ENCODE measurements at regions not wholly inside any gene's neighbourhood (a gene's known extent, or its start where the extent isn't known, plus 50 kb on each side); places are given as distances from the start of the nearest gene placed in this dataset.

- Histone ChIP-seq H3K27ac (ENCODE audit: low read length) (no peak overlapping the region), H3K9ac (ENCODE audit: low read length) (no peak overlapping the region), H3F3A (ENCODE audit: insufficient read depth, low read length) (no peaks in the 10 kb centered on the region), H3K4me2 (ENCODE audit: low read depth, low read length) (no peak overlapping the region), H3K27me3 (replicated peaks; ENCODE audit: insufficient read depth, low read length) (no peaks in the 10 kb centered on the region), H3K4me1 (ENCODE audit: low read length) (no peaks in the 10 kb centered on the region), H3K9me3 (replicated peaks; ENCODE audit: insufficient read depth, low read length) (no peaks in the 10 kb centered on the region), H3K36me3 (replicated peaks; ENCODE audit: insufficient read depth, low read length) (no peaks in the 10 kb centered on the region), H4K20me1 (ENCODE audit: insufficient read depth, low read length) (no peaks in the 10 kb centered on the region), H3K9me2 (replicated peaks; ENCODE audit: insufficient read depth, low read length) (no peaks in the 10 kb centered on the region), H3K79me2 (ENCODE audit: low read length) (no peaks in the 10 kb centered on the region), H3K4me3 (ENCODE audit: low read length) (no peak overlapping the region), H2AFZ (ENCODE audit: low read length) (no peak overlapping the region)
- DNase-seq: no peak
- TF ChIP-seq EZH2 (optimal IDR thresholded peaks at IDR 0.05; ENCODE audit: low read depth, low read length) (no peak), CTCF (IDR thresholded peaks at IDR 0.05; ENCODE audit: low read length) (no peak), EZH2phosphoT487 (IDR thresholded peaks at IDR 0.05; ENCODE audit: low read length) (no peak)
These were observed 342.9 kb downstream of the CNTN3 start for GRCh38 chr3:74271541-74271940.

- H3K4me3 ChIP-seq (ENCODE audit: low read length): no peak overlapping the region
- no peaks in the 10 kb centered on the region for H3K79me2 ChIP-seq (ENCODE audit: low read length)
- H3K9ac ChIP-seq (ENCODE audit: low read length): no peak overlapping the region
- H3K27ac ChIP-seq (ENCODE audit: low read length): no peak overlapping the region
- H3K4me1 ChIP-seq (ENCODE audit: low read length): no peaks in the 10 kb centered on the region
- no peaks in the 10 kb centered on the region for H3F3A ChIP-seq (ENCODE audit: insufficient read depth, low read length)
- no peak overlapping the region for H2AFZ ChIP-seq (ENCODE audit: low read length)
- DNase-seq: no peak
- no peaks in the 10 kb centered on the region for H3K9me3 ChIP-seq (replicated peaks; ENCODE audit: insufficient read depth, low read length)
- no peaks in the 10 kb centered on the region for H3K36me3 ChIP-seq (replicated peaks; ENCODE audit: insufficient read depth, low read length)
- no peaks in the 10 kb centered on the region for H3K27me3 ChIP-seq (replicated peaks; ENCODE audit: insufficient read depth, low read length)
- H4K20me1 ChIP-seq (ENCODE audit: insufficient read depth, low read length): no peaks in the 10 kb centered on the region
- no peaks in the 10 kb centered on the region for H3K9me2 ChIP-seq (replicated peaks; ENCODE audit: insufficient read depth, low read length)
- TF ChIP-seq EZH2 (optimal IDR thresholded peaks at IDR 0.05; ENCODE audit: low read depth, low read length) (no peak), EZH2phosphoT487 (IDR thresholded peaks at IDR 0.05; ENCODE audit: low read length) (no peak), CTCF (IDR thresholded peaks at IDR 0.05; ENCODE audit: low read length) (no peak)
- no peak overlapping the region for H3K4me2 ChIP-seq (ENCODE audit: low read depth, low read length)
These were observed 344.8 kb downstream of the CNTN3 start for GRCh38 chr3:74269689-74270088.

- H3K4me3 ChIP-seq (ENCODE audit: low read length): no peak overlapping the region
- H3K36me3 ChIP-seq (replicated peaks; ENCODE audit: insufficient read depth, low read length): no peaks in the 10 kb centered on the region
- no peak for DNase-seq
- H2AFZ ChIP-seq (ENCODE audit: low read length): no peak overlapping the region
- TF ChIP-seq CTCF (IDR thresholded peaks at IDR 0.05; ENCODE audit: low read length): no peak
- TF ChIP-seq EZH2phosphoT487 (IDR thresholded peaks at IDR 0.05; ENCODE audit: low read length): no peak
- TF ChIP-seq EZH2 (optimal IDR thresholded peaks at IDR 0.05; ENCODE audit: low read depth, low read length): no peak
- no peaks in the 10 kb centered on the region for H3F3A ChIP-seq (ENCODE audit: insufficient read depth, low read length)
- no peaks in the 10 kb centered on the region for H3K9me3 ChIP-seq (replicated peaks; ENCODE audit: insufficient read depth, low read length)
- no peaks in the 10 kb centered on the region for H3K27me3 ChIP-seq (replicated peaks; ENCODE audit: insufficient read depth, low read length)
- H3K9ac ChIP-seq (ENCODE audit: low read length): no peak overlapping the region
- H3K4me2 ChIP-seq (ENCODE audit: low read depth, low read length): no peak overlapping the region
- no peaks in the 10 kb centered on the region for H3K4me1 ChIP-seq (ENCODE audit: low read length)
- no peak overlapping the region for H3K27ac ChIP-seq (ENCODE audit: low read length)
- no peaks in the 10 kb centered on the region for H3K79me2 ChIP-seq (ENCODE audit: low read length)
- H4K20me1 ChIP-seq (ENCODE audit: insufficient read depth, low read length): no peaks in the 10 kb centered on the region
- no peaks in the 10 kb centered on the region for H3K9me2 ChIP-seq (replicated peaks; ENCODE audit: insufficient read depth, low read length)
These were observed 345.7 kb downstream of the CNTN3 start for GRCh38 chr3:74268753-74269152.
